NB4 (cell line): ENCODE measurements at regions not wholly inside any gene's neighbourhood (a gene's known extent, or its start where the extent isn't known, plus 50 kb on each side); places are given as distances from the start of the nearest gene placed in this dataset.

ENCODE experiments used
- CTCF ChIP-seq: IDR thresholded peaks from one replicate; pipeline ENCODE4 v1.5.1; 2012; ENCODE audit warnings: low read depth, low read length
- MAX ChIP-seq: IDR thresholded peaks from 2 replicates; pipeline ENCODE4 v1.6.1; 2011; ENCODE audit warnings: low read depth, low read length
- POLR2A ChIP-seq: IDR thresholded peaks from 2 replicates; pipeline ENCODE4 v1.6.1; 2011; ENCODE audit warnings: mild to moderate bottlenecking; ENCODE audit not compliant: insufficient read length; ENCODE audit errors: extremely low read depth

- TF ChIP-seq CTCF, result no peak
- no peak for TF ChIP-seq MAX
- TF ChIP-seq POLR2A, result no peak
Measured at GRCh38 chr10:113381416-113381815, 171.4 kb upstream of the HABP2 start.
